ENCODE measurements at regions not wholly inside any gene's neighbourhood (a gene's known extent, or its start where the extent isn't known, plus 50 kb on each side); places are given as distances from the start of the nearest gene placed in this dataset.

GRCh38 chr18:1796636-1797035 is 774.7 kb downstream of the METTL4 start:
- TF ChIP-seq EZH2 (IDR thresholded peaks at IDR 0.05; ENCODE audit: borderline replicate concordance, low read depth, low read length, severe bottlenecking) (no peak), CTCF (IDR thresholded peaks at IDR 0.05; ENCODE audit: borderline replicate concordance, extremely low read depth, low read length, poor library complexity, severe bottlenecking) (no peak)

Data from DND-41 (cell line).